ENCODE measurements at regions not wholly inside any gene's neighbourhood (a gene's known extent, or its start where the extent isn't known, plus 50 kb on each side); places are given as distances from the start of the nearest gene placed in this dataset.

- TF ChIP-seq, protein P1, sequence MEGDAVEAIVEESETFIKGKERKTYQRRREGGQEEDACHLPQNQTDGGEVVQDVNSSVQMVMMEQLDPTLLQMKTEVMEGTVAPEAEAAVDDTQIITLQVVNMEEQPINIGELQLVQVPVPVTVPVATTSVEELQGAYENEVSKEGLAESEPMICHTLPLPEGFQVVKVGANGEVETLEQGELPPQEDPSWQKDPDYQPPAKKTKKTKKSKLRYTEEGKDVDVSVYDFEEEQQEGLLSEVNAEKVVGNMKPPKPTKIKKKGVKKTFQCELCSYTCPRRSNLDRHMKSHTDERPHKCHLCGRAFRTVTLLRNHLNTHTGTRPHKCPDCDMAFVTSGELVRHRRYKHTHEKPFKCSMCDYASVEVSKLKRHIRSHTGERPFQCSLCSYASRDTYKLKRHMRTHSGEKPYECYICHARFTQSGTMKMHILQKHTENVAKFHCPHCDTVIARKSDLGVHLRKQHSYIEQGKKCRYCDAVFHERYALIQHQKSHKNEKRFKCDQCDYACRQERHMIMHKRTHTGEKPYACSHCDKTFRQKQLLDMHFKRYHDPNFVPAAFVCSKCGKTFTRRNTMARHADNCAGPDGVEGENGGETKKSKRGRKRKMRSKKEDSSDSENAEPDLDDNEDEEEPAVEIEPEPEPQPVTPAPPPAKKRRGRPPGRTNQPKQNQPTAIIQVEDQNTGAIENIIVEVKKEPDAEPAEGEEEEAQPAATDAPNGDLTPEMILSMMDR (IDR thresholded peaks at IDR 0.05), result no peak
- TF ChIP-seq POLR2A (IDR thresholded peaks at IDR 0.05) (no peak), EP300 (IDR thresholded peaks at IDR 0.05) (no peak), POLR2AphosphoS5 (IDR thresholded peaks at IDR 0.05) (no peak)
These were observed 160.8 kb downstream of the MYCN start for GRCh38 chr2:16101196-16101595.

Measured in sigmoid colon (tissue), 4 donors.